Left ventricle myocardium inferior (tissue), 1 donor: ENCODE measurements at regions not wholly inside any gene's neighbourhood (a gene's known extent, or its start where the extent isn't known, plus 50 kb on each side); places are given as distances from the start of the nearest gene placed in this dataset.
A peak's percentile ranks its signal among the peaks of the same experiment; 100 is the strongest.

Experiments used
- DNase-seq: peaks from one replicate; pipeline ENCODE4 v3.0.0-alpha.2; 2020
- H3K27ac ChIP-seq: fragments of 200-600 bp; replicated peaks from 2 replicates; pipeline ENCODE4 v1.8.0; 2021
- H3K27me3 ChIP-seq: fragments of 200-600 bp; 2 replicates; pipeline ENCODE4 v1.8.0; 2021; ENCODE audit warnings: low read depth
- H3K36me3 ChIP-seq: fragments of 200-600 bp; 2 replicates; pipeline ENCODE4 v1.8.0; 2021
- H3K4me1 ChIP-seq: fragments of 200-600 bp; 2 replicates; pipeline ENCODE4 v1.8.0; 2021
- H3K4me3 ChIP-seq: fragments of 200-600 bp; 2 replicates; pipeline ENCODE4 v1.8.0; 2021; ENCODE audit warnings: mild to moderate bottlenecking, moderate library complexity
- H3K9me3 ChIP-seq: fragments of 200-600 bp; replicated peaks from 2 replicates; pipeline ENCODE4 v1.8.0; 2021
- intact Hi-C: fragments of 100-400 bp; cut with micrococcal nuclease; formaldehyde crosslinking; loops from one replicate; pipeline ENCODE4 v1.11.0; 2022
- TF ChIP-seq, protein P1 (sequence below): fragments of 200-600 bp; IDR thresholded peaks from 2 replicates; pipeline ENCODE4 v1.8.0; 2021; ENCODE audit warnings: antibody characterized with exemption, mild to moderate bottlenecking, borderline replicate concordance
- donor health status: DM: no; HTN: yes; CAD: no; lungs with severe emphysema.

DNA sequence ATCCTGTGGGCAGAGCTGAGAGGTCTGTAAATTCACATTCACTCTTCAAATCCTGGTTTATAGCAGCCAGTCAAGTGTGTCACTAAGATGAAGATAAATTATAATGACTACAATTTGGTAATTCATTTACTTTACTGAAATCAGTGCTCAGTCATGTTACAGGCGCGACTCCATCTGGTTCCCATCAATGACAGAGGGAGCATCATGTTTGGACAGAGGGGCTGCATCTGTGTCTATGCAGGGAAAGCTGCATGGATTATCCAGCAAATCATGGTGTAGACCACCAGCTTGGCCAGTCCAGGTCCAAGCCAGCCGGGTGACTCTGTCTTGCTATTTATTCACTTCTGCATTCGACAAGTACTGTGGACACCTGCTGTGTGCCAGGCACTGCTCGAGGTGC, 214.1 kb upstream of the ZNF32 start:
- intact Hi-C loops: no loop called here
- H3K4me1 ChIP-seq: peaks cover 60% of the 10 kb centered on the region
- H3K9me3 ChIP-seq: no peaks in the 10 kb centered on the region
- no peaks in the 10 kb centered on the region for H3K36me3 ChIP-seq
- no peak overlapping the region for H3K4me3 ChIP-seq
- DNase-seq: no peak
- no peaks in the 10 kb centered on the region for H3K27me3 ChIP-seq
- TF ChIP-seq, protein P1, sequence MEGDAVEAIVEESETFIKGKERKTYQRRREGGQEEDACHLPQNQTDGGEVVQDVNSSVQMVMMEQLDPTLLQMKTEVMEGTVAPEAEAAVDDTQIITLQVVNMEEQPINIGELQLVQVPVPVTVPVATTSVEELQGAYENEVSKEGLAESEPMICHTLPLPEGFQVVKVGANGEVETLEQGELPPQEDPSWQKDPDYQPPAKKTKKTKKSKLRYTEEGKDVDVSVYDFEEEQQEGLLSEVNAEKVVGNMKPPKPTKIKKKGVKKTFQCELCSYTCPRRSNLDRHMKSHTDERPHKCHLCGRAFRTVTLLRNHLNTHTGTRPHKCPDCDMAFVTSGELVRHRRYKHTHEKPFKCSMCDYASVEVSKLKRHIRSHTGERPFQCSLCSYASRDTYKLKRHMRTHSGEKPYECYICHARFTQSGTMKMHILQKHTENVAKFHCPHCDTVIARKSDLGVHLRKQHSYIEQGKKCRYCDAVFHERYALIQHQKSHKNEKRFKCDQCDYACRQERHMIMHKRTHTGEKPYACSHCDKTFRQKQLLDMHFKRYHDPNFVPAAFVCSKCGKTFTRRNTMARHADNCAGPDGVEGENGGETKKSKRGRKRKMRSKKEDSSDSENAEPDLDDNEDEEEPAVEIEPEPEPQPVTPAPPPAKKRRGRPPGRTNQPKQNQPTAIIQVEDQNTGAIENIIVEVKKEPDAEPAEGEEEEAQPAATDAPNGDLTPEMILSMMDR: no peak
- peak overlapping the region; percentile 87 for H3K27ac ChIP-seq

DNA sequence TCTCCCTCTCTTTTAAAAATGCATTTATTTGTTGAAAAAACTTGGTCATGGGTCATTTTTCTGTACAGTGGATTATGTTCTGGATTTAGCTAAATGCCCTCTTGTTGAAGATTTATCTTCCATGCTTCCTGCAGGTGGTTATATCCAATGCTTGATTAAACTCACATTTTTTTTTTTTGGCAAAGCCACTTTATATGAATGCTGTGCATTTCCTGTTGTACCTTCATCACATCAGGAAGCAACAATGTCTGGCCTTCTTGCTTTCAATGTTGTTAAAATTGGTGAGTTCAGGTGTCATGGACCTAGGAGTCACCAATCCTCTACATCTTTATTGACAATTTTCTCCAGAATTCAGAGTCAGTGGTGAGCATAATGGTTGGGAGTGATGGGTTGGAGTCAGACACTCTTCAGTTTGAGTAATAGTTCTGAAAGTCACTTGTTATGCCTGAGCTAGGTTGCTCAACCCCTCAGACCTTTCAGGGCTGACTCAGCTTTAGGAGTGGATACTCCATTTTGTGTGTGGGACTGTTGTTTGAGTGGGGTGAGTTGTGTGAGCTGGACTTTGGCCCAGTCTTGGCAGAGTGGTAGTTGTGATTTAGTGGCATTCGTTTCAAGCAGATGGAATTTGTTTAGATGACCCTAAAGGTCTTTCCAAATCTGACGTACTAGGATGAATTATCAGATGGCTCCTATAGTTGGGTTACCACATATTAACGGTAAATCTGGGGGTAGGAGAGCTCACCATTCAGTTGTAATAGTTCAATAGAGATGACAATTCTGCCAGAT, 213.5 kb upstream of the ZNF32 start:
- DNase-seq: no peak
- Histone ChIP-seq H3K9me3 (no peaks in the 10 kb centered on the region), H3K36me3 (no peaks in the 10 kb centered on the region), H3K4me3 (no peak overlapping the region), H3K27ac (peak overlapping the region; percentile 87), H3K4me1 (peaks cover 55% of the 10 kb centered on the region), H3K27me3 (no peaks in the 10 kb centered on the region)
- TF ChIP-seq, protein P1: no peak
- intact Hi-C loops: no loop called here

DNA sequence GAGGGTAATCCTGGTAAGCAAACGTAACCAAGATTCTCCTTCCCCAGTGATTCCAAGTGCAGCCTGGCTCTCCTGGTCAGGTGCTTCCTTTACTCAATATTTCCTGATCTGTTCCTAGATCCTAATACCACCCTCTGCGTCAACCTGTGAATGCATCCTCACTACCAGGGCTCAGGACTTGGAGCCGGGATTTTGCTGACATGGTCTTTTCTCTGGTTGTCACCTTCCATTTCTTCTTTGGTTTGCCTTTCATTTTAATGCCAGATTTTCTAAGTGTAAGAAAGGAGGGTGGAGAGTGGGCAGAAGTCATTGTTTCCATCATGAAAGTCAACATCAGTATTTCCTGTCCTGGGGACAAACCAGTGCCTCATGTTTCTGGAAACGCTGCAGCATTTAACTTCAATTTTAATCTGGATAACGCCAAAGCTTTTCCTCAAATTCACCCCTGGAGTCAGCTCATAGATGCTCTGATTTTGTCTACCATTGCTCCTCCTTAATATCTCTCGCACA, 210.4 kb upstream of the ZNF32 start:
- Histone ChIP-seq H3K4me3 (no peak overlapping the region), H3K4me1 (peaks cover 52% of the 10 kb centered on the region), H3K27ac (peak overlapping the region; percentile 56), H3K9me3 (no peaks in the 10 kb centered on the region), H3K36me3 (no peaks in the 10 kb centered on the region), H3K27me3 (no peaks in the 10 kb centered on the region)
- intact Hi-C loops: loop anchor here (10.0 kb wide), 1 partner anchor 164 kb away; no protein-coding TSS in a partner anchor
- TF ChIP-seq, protein P1: no peak
- no peak for DNase-seq

DNA sequence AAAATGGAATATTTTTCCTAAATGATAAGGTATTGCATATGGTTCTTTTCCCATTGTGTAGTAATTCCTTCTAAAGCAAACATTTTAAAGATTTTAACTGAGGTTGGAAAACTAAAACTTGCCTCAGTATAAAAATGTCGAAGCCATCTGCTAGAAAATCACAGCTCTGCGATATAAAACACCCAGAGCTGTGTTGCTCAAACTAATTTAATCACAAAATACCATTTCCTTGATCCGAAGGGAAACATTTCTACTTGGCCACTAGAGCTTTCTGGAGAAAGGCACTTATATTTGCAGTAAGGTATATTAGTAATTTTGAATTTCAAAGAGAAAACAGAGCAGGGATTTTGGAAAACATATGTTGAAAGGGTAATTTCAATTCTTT, 209.2 kb upstream of the ZNF32 start:
- Histone ChIP-seq H3K36me3 (no peaks in the 10 kb centered on the region), H3K9me3 (no peaks in the 10 kb centered on the region), H3K27me3 (no peaks in the 10 kb centered on the region), H3K4me1 (peaks cover 49% of the 10 kb centered on the region), H3K27ac (peak overlapping the region; percentile 56), H3K4me3 (no peak overlapping the region)
- DNase-seq: no peak
- TF ChIP-seq, protein P1: no peak
- intact Hi-C loops: loop anchor here (10.0 kb wide), 1 partner anchor 163 kb away; no protein-coding TSS in a partner anchor

DNA sequence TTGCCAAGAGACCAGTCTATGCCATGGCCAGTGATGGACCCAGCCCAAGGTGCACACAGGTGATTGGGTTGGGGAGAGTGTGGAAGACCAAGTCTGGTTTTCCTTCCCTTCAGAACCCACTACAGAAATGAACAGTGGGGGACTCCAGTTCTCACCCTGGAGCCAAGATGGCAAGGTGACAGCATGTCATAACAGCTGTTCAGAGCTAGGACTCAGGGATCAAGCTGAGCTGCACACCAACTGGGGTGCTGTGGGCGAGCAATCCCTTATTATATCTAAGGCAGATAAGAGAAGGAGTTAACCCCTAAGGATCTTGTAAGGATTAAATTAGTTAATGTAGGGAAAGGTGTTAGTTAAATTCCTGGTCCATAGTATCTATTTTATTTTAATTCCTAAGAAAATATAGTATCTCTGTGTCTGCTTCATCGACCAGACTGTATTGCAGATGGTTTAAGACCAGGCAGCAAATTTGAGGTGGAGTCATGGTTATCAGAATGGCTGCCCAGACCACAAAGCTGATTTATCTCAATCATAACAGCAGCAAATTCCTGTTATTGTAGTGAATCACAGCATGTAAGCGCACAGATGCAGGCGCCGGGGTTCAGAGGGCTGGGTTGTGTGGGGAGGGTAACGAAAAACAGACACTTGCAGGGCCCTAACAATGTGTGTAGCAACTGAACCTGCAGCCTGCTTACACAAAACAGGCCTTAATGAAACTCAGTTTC, 208.7 kb upstream of the ZNF32 start:
- Histone ChIP-seq H3K9me3 (no peaks in the 10 kb centered on the region), H3K36me3 (no peaks in the 10 kb centered on the region), H3K4me3 (no peak overlapping the region), H3K4me1 (peaks cover 43% of the 10 kb centered on the region), H3K27ac (peak overlapping the region; percentile 56), H3K27me3 (no peaks in the 10 kb centered on the region)
- no peak for DNase-seq
- intact Hi-C loops: loop anchor here (10.0 kb wide), 1 partner anchor 163 kb away; no protein-coding TSS in a partner anchor
- TF ChIP-seq, protein P1: no peak
